ENCODE measurements at regions not wholly inside any gene's neighbourhood (a gene's known extent, or its start where the extent isn't known, plus 50 kb on each side); places are given as distances from the start of the nearest gene placed in this dataset.

DNA sequence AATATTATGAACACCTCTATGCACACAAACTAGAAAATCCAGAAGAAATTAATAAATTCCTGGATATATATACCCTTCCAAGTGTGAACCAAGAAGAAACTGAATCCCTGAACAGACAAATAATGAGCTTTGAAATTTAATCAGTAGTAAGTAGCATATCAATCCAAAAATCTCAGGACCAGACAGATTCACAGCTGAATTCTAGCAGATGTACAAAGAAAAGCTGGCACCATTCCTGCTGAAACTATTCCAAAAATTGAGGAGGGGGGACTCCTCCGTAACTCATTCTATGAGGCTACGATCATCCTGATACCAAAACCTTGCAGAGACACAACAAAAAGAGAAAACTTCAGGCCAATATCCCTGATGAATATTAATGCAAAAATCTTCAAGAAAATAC lies 67.0 kb upstream of the PDE7B start:
- Histone ChIP-seq H3K4me2 (ENCODE audit: insufficient read depth, low read length) (no peak overlapping the region), H3K4me1 (ENCODE audit: insufficient read depth, low read length) (no peaks in the 10 kb centered on the region), H3K9me3 (ENCODE audit: low read depth, low read length) (no peaks in the 10 kb centered on the region), H3K4me3 (ENCODE audit: insufficient read depth, low read length) (no peak overlapping the region), H3K36me3 (ENCODE audit: insufficient read depth, low read length) (no peaks in the 10 kb centered on the region), H3K79me2 (ENCODE audit: insufficient read depth, low read length) (no peaks in the 10 kb centered on the region), H3K27ac (ENCODE audit: low read depth, low read length) (no peak overlapping the region), H3K27me3 (ENCODE audit: insufficient read depth, low read length) (no peaks in the 10 kb centered on the region), H2AFZ (ENCODE audit: low read length) (no peak overlapping the region), H4K20me1 (ENCODE audit: insufficient read depth, low read length) (no peaks in the 10 kb centered on the region)
- no peak for DNase-seq (ENCODE audit: insufficient read length, low spot score, missing footprints)
- TF ChIP-seq, protein P1, sequence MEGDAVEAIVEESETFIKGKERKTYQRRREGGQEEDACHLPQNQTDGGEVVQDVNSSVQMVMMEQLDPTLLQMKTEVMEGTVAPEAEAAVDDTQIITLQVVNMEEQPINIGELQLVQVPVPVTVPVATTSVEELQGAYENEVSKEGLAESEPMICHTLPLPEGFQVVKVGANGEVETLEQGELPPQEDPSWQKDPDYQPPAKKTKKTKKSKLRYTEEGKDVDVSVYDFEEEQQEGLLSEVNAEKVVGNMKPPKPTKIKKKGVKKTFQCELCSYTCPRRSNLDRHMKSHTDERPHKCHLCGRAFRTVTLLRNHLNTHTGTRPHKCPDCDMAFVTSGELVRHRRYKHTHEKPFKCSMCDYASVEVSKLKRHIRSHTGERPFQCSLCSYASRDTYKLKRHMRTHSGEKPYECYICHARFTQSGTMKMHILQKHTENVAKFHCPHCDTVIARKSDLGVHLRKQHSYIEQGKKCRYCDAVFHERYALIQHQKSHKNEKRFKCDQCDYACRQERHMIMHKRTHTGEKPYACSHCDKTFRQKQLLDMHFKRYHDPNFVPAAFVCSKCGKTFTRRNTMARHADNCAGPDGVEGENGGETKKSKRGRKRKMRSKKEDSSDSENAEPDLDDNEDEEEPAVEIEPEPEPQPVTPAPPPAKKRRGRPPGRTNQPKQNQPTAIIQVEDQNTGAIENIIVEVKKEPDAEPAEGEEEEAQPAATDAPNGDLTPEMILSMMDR (IDR thresholded peaks at IDR 0.05; ENCODE audit: extremely low read depth, low read depth, low read length) = no peak

DNA sequence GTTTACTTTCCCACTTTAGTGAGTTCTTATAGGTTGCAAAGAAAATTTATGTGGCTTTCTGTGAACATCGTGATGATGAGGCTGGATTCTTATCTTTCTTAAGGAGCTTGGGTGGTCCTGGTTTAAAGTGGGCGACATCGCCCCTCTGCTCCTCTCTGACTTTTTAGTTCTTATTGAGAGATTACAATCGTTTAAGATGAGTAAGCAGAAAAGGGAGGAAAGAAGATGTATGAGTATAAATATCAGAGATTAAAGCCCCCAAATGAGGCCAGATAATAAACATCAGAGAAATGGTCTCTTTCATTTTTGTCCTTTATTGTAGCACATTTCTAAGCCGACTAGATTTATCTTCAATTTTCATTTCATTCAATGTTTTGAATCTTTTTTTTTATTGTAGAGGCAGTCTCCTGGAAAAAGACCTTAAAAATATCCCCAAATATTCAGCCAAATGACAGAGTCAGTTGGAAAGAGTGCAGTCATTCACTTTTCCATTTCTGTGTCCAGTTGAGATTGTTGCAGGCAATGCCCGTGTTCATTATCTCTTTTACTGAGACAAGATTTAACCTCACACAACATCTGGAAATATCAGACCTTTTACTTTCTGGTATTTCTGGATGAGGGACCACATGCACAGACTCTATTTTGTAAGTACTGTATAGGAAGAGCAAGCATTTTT lies 62.0 kb upstream of the PDE7B start:
- TF ChIP-seq, protein P1 (IDR thresholded peaks at IDR 0.05; ENCODE audit: extremely low read depth, low read depth, low read length) = no peak
- Histone ChIP-seq H2AFZ (ENCODE audit: low read length) (peak overlapping the region; percentile 32), H3K4me2 (ENCODE audit: insufficient read depth, low read length) (peak overlapping the region; percentile 41)

DNA sequence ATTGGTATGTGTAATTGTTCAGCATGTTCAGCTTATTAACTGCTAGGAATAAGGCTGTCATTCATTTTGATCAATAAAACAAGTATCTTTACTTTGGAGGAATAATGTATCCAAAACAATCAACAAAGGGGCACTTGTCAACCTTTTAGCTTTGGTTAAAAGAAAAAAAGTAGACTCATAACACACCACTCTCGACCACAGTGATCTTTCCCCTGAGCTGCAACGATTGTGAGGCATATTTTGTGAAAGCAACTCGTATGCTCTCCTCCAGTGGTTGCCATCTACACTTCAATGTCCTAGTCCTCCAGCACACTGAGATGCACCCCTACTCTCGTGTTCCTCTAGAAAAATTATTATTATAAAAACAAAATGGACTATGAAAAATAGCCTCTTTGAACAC lies 60.1 kb upstream of the PDE7B start:
- H3K4me2 ChIP-seq (ENCODE audit: insufficient read depth, low read length) = no peak overlapping the region
- H3K4me3 ChIP-seq (ENCODE audit: insufficient read depth, low read length) = no peak overlapping the region
- no peaks in the 10 kb centered on the region for H3K79me2 ChIP-seq (ENCODE audit: insufficient read depth, low read length)
- no peaks in the 10 kb centered on the region for H4K20me1 ChIP-seq (ENCODE audit: insufficient read depth, low read length)
- DNase-seq (ENCODE audit: insufficient read length, low spot score, missing footprints) = no peak
- no peaks in the 10 kb centered on the region for H3K9me3 ChIP-seq (ENCODE audit: low read depth, low read length)
- no peaks in the 10 kb centered on the region for H3K36me3 ChIP-seq (ENCODE audit: insufficient read depth, low read length)
- H3K27me3 ChIP-seq (ENCODE audit: insufficient read depth, low read length) = no peaks in the 10 kb centered on the region
- H2AFZ ChIP-seq (ENCODE audit: low read length) = no peak overlapping the region
- TF ChIP-seq, protein P1 (IDR thresholded peaks at IDR 0.05; ENCODE audit: extremely low read depth, low read depth, low read length) = no peak
- no peaks in the 10 kb centered on the region for H3K4me1 ChIP-seq (ENCODE audit: insufficient read depth, low read length)
- H3K27ac ChIP-seq (ENCODE audit: low read depth, low read length) = no peak overlapping the region

More for the DNA sequence above, 62.0 kb upstream of the PDE7B start:
- no peak for DNase-seq (ENCODE audit: insufficient read length, low spot score, missing footprints)
- Histone ChIP-seq H3K4me1 (ENCODE audit: insufficient read depth, low read length) (no peaks in the 10 kb centered on the region), H4K20me1 (ENCODE audit: insufficient read depth, low read length) (no peaks in the 10 kb centered on the region), H3K79me2 (ENCODE audit: insufficient read depth, low read length) (no peaks in the 10 kb centered on the region), H3K9me3 (ENCODE audit: low read depth, low read length) (no peaks in the 10 kb centered on the region), H3K27ac (ENCODE audit: low read depth, low read length) (no peak overlapping the region), H3K4me3 (ENCODE audit: insufficient read depth, low read length) (no peak overlapping the region), H3K27me3 (ENCODE audit: insufficient read depth, low read length) (no peaks in the 10 kb centered on the region), H3K36me3 (ENCODE audit: insufficient read depth, low read length) (no peaks in the 10 kb centered on the region)

DNA sequence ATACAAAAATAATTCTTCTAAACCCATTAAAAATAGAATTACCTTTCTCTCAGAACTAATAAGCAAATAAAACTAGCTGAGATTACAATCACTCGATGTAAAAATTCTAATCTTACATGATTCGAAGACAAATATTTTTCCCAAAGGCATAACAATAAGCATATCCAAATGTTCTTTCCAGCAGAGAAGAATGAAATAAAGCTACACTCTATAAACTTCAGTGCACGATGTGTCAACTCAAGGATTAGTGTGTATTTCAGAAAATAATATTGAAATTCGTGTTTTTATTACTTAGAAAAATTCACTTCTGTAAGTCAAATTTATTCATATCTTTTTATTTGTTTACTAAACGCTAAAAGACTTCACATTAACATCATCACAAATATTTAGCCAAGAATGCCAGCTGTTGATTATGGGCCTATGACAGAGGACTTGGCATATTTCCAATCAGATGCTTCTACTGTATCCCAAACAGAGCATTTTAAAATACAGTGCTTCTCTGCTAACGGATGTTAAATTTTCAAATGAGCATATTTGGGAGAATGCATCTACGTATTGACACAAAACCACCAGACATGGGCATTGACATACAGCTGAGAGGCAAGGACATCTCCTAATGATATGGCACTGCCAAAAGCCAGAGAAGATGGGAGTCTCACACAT lies 54.7 kb upstream of the PDE7B start:
- Histone ChIP-seq H3K79me2 (ENCODE audit: insufficient read depth, low read length) (no peaks in the 10 kb centered on the region), H4K20me1 (ENCODE audit: insufficient read depth, low read length) (no peaks in the 10 kb centered on the region), H3K36me3 (ENCODE audit: insufficient read depth, low read length) (no peaks in the 10 kb centered on the region), H2AFZ (ENCODE audit: low read length) (no peak overlapping the region), H3K4me3 (ENCODE audit: insufficient read depth, low read length) (no peak overlapping the region), H3K4me1 (ENCODE audit: insufficient read depth, low read length) (no peaks in the 10 kb centered on the region), H3K27me3 (ENCODE audit: insufficient read depth, low read length) (no peaks in the 10 kb centered on the region), H3K27ac (ENCODE audit: low read depth, low read length) (no peak overlapping the region), H3K4me2 (ENCODE audit: insufficient read depth, low read length) (no peak overlapping the region), H3K9me3 (ENCODE audit: low read depth, low read length) (no peaks in the 10 kb centered on the region)
- TF ChIP-seq, protein P1 (IDR thresholded peaks at IDR 0.05; ENCODE audit: extremely low read depth, low read depth, low read length) = no peak
- DNase-seq (ENCODE audit: insufficient read length, low spot score, missing footprints) = no peak
